HFF-Myc (cell line): ENCODE measurements at regions not wholly inside any gene's neighbourhood (a gene's known extent, or its start where the extent isn't known, plus 50 kb on each side); places are given as distances from the start of the nearest gene placed in this dataset.

Experiments used
- DNase-seq: peaks from one replicate; pipeline ENCODE4 v3.0.0-alpha.2; 2011; ENCODE audit warnings: low read depth; ENCODE audit errors: extremely low read depth
- H3K4me3 ChIP-seq: replicated peaks from 2 replicates; pipeline ENCODE4 v1.5.1; 2011; ENCODE audit warnings: low read depth, mild to moderate bottlenecking, control low read depth, low read length
- CTCF ChIP-seq: IDR thresholded peaks from 2 replicates; pipeline ENCODE4 v1.5.1; 2012; ENCODE audit warnings: mild to moderate bottlenecking, low read depth, low read length, control low read depth; ENCODE audit errors: missing control alignments

- no peak overlapping the region for H3K4me3 ChIP-seq
- no peak for TF ChIP-seq CTCF
- DNase-seq, result no peak
These were observed 576.7 kb upstream of the PCDH9 start for GRCh38 chr13:67806796-67807195.

GRCh38 chr13:67803118-67803517, 573.0 kb upstream of the PCDH9 start:
- no peak overlapping the region for H3K4me3 ChIP-seq
- no peak for TF ChIP-seq CTCF
- DNase-seq, result no peak

GRCh38 chr13:67792151-67792676, 562.1 kb upstream of the PCDH9 start:
- no peak for DNase-seq
- no peak overlapping the region for H3K4me3 ChIP-seq
- TF ChIP-seq CTCF, result no peak

- H3K4me3 ChIP-seq, result no peak overlapping the region
- no peak for DNase-seq
- TF ChIP-seq CTCF, result no peak
These were observed 560.9 kb upstream of the PCDH9 start for GRCh38 chr13:67791047-67791446.

GRCh38 chr13:67776151-67776550, 546.0 kb upstream of the PCDH9 start:
- DNase-seq, result no peak
- TF ChIP-seq CTCF, result no peak
- no peak overlapping the region for H3K4me3 ChIP-seq

GRCh38 chr13:67775359-67775758, 545.2 kb upstream of the PCDH9 start:
- H3K4me3 ChIP-seq, result no peak overlapping the region
- no peak for TF ChIP-seq CTCF
- no peak for DNase-seq

- no peak overlapping the region for H3K4me3 ChIP-seq
- TF ChIP-seq CTCF, result no peak
- no peak for DNase-seq
These were observed 542.8 kb upstream of the PCDH9 start for GRCh38 chr13:67772807-67773453.
